ENCODE measurements at regions not wholly inside any gene's neighbourhood (a gene's known extent, or its start where the extent isn't known, plus 50 kb on each side); places are given as distances from the start of the nearest gene placed in this dataset.
"Not testable (repeated sequence)": the region's sequence is repeated elsewhere in the genome, so short reads cannot be mapped to it uniquely, and the experiment has no call there.

DNA sequence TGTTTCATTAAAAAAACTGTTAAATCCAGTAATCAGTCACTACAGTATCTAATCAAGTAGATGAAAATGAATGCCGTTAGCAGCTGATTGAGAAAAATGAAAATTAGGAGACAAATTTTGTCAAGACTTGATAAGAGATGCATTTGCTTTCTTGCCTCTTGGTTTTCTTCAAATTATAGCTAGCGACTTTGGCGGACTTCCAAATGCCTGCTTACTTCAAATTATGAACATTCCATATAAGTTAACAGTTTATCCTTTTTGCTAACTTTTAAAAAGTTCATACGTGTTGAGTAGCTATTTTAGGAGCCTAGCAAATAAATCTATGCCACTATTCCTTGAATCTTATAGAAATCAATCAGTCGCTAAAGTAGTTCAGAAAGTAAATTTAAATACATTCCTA, 58.8 kb downstream of the PPP4R3C start:
- DNase-seq (ENCODE audit: low read depth in 3 of 3), result no peak

DNA sequence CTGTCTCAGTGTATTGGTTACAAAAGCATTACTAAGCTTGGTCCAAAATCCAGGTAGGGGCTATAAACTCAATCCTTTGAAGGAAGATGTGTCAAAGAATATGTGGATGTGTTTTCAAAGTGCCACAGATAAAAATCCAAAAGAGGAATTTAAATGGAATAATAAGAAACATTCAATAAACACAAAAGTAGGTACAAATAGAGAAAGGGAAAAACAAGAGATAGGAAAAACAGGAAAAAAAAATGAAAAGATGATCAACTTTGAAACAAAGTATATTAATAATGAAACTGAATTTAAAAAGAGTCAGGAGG, 64.0 kb downstream of the PPP4R3C start:
- no peak for DNase-seq (ENCODE audit: low read depth in 3 of 3)

GRCh38 chrX:27391623-27392022, 71.5 kb downstream of the PPP4R3C start:
- DNase-seq (ENCODE audit: low read depth in 3 of 3), result no peak

DNA sequence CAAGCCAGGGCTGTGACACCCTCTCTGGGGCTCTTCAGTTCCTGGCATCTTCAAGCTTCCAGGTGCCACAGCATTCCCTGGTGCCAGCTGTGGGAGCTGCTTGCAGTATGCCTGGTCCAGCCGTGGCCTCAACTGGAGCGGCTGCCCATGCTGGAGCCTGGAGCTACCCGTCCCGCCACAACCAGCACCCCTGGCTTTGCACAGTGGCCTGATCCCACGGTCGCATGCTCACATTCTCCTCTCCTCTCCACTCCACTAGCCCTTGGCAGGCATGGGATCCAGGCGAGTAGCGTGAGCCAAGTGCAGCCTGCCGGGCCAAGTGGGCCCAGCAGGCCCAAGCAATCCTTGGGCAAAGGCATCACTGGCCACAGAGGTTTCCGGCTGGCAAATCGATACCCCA, 81.7 kb downstream of the PPP4R3C start:
- DNase-seq (ENCODE audit: low read depth in 3 of 3), result no peak

DNA sequence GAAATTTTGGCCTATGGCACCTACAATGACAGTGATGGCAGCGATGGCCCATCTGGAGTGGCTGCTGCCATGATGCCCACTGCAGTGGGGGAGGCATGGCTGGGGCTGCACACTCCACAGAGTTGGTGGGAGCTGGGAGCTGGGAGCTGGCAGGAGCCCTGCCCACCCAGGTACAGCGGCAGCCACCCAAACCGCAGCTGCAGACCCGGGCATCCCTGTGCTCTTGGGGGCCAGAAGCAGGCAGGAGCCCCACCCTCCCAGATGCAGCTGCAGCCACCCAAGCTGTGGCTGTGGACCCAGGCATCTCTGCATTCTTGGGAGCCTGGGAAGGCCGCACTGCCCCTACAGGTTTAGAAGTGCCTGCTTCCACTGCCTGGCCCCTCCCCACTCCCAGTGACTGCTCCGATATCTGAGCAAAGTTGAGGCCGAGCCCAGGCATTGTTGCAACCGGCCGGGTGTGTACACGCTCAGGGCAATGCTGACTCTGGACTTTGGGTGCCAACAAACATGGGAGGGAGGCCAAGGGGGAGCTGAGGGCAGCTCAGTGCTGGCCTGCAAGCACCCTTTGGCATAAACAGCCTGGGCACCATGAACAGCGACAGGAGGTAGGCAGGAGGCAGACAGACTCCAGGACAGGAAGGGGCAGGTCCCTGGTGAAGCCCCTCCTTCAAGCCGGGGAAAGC, 82.8 kb downstream of the PPP4R3C start:
- DNase-seq (ENCODE audit: low read depth in 3 of 3), result no peak

GRCh38 chrX:27354021-27354420, 109.1 kb downstream of the PPP4R3C start:
- no peak for DNase-seq (ENCODE audit: low read depth in 3 of 3)

GRCh38 chrX:27350476-27350875, 112.7 kb downstream of the PPP4R3C start:
- DNase-seq (ENCODE audit: low read depth in 3 of 3), result no peak

GRCh38 chrX:27336466-27337091, 126.6 kb downstream of the PPP4R3C start:
- peak in 2 of 3 donors; percentile 1 to 24 for DNase-seq (ENCODE audit: low read depth in 3 of 3)

DNA sequence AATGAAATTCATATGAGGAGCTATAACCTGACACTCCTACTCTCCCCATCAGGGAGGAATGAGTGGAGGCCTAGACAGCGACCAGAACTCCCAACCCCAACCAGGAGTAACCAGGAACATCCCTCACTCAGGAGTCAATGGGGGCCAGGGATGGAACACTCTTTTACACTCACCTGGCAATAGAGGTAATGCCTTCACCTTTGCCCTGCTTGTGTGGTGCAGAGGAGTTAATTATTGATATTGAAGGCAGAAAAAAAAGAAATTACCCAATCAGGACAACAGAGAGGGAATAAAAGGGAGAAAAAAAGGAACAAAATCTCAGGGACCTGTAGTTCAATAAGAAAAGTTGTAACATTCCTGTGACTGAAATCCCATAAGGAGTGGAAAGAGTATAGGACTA, 141.5 kb downstream of the PPP4R3C start:
- DNase-seq (ENCODE audit: low read depth in 3 of 3), result no peak

DNA sequence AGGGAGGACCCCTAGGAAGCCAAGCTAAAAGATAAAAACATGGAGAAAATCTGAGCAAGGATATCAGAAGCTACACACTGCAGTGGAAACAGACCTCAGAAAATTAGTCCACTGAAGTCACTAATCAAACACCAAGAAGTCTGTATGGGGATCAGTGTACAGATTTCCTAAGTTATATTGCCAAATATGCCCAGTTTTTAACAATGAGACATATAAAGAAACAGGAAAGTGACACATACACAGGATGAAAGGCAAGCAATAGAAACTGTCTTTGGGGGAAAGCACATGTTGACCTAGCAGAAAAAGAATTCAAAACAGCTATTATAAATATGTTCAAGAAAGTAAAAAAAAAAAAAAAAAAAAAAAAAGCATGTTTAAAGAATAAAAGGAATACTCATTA, 153.7 kb downstream of the PPP4R3C start:
- DNase-seq (ENCODE audit: low read depth in 3 of 3), result no peak

DNA sequence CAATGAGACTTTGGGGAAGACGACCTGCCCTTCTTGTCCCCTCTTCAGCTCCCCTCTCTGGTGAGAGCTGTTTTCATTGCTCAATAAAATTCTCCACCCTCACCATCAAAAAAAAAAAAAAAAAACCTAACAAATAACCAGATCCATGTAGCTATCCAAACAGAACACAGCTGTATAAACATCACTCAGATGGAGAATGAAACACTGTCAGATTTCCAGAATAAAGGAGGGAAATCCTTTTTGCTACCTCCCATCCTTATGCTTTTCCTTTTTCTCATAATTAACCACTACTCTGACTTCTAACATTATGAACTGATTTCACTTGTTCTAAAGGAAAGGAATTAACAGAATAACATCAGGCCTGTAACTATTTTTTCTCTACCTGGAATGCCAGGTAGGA, 155.6 kb downstream of the PPP4R3C start:
- DNase-seq (ENCODE audit: low read depth in 3 of 3), result no peak

GRCh38 chrX:27292552-27292951, 170.6 kb downstream of the PPP4R3C start:
- DNase-seq (ENCODE audit: low read depth in 3 of 3), result not testable (repeated sequence)

DNA sequence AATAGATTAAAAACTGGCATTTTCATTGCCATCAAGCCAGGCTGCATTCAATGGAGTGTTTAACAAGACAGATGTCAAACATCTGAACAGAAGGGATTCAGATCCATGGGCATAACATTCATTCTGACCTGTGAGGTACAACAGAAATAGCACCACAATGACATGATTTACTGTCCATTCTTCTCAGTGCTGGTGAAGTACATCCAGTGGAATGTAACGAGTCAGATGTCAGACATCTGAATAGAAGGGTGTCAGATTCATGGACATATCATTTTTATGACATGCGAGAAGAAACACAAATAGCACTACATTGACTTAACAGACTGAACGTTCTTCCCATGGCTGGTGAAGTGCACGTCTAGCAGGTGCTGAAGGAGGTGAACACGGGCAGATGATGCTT, 186.4 kb downstream of the PPP4R3C start:
- no peak for DNase-seq (ENCODE audit: low read depth in 3 of 3)

DNA sequence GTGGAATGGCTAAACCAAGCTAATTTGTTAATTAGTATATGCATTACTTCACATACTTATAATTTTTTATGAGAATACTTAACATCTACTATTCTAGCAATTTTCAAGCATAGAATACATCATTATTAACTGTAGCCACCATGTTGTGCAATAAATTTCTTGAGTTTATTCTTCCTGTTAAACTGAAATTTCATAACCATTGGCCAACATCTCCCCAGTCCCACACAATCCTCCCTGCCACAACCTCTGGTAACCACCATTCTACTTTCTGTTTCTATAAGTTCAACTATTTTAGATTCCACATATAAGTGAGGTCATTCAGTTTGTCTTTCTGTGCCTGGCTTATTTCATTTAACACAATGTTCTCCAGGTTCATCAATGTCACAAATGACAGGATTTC, 208.5 kb downstream of the PPP4R3C start:
- DNase-seq (ENCODE audit: low read depth in 3 of 3), result no peak

GRCh38 chrX:27251369-27251768, 211.8 kb downstream of the PPP4R3C start:
- DNase-seq (ENCODE audit: low read depth in 3 of 3), result no peak

DNA sequence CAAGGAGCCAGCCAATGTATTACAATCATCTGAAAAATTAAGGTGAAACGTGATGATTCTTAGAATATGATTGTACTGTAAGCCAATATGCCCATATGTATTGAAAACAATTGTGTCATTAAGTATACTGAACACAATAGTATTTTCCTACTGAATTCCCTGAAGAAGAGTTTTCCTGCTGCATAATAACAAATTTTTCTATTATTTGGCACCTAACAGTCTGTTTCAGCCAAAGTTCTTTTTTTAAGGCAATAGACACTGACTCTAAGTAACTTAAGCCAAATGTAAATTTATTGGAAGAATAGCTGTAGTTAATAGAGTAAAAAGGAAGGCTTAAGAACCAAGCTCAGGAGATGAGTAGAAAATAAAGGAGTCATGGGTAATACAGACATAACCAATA, 220.6 kb downstream of the PPP4R3C start:
- DNase-seq (ENCODE audit: low read depth in 3 of 3), result no peak

GRCh38 chrX:27241981-27242380, 221.2 kb downstream of the PPP4R3C start:
- DNase-seq (ENCODE audit: low read depth in 3 of 3), result no peak

GRCh38 chrX:27240042-27240441, 223.1 kb downstream of the PPP4R3C start:
- not testable (repeated sequence) for DNase-seq (ENCODE audit: low read depth in 3 of 3)

DNA sequence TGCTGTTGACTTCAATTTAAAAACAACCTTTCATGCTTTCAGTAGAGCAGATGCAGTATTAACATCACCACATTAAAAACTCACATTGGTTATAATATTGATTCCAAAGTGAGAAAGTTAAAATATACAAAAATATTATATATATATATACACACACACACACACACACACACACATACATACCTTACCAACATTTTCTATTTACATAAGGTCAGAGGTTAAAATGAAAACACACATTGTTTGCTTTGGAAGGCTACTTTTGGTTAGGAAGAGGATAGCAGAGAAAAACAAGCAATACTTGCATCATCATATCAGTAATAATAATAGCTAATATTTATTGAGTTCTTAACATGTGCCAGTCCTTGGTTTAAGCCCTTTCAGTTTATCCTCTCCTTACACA, 226.5 kb downstream of the PPP4R3C start:
- no peak for DNase-seq (ENCODE audit: low read depth in 3 of 3)

DNA sequence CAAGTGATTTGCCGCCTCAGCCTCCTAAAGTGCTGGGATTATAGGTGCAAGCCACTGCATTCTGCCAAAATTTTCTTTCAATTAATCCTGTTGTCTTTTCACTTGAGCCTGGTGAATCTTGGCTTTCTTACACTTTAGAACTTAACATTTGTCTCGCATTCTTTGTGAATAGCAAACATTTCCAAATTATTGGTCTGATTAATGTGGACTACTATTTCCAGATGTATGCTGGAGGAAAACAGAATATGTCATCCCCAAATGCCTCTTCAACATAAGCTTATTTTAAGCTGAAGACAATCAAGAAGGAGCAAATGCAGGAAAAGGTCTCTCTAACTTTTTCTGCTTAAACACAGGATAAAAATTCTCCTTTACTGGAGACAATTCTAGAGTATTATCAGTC, 233.4 kb downstream of the PPP4R3C start:
- no peak for DNase-seq (ENCODE audit: low read depth in 3 of 3)

DNA sequence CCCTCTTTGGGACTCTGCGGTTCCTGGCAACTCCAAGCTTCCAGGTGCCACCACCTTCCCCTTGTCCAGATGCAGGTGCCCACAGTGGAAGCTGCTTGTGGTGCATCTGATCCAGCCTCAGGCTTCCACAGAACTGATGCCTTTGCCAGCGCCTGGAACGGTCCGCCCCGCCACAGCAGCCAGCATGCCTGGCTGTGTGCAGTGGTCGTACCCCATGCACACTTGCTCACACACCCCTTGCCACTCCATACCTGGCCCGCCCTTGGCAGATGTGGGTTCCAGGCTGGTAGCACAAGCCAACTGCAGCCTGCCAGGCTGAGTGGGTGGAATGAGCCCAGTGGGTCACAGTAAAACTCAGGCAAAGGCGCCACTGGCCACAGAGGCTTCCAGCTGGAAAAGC, 240.5 kb downstream of the PPP4R3C start:
- DNase-seq (ENCODE audit: low read depth in 3 of 3), result no peak

DNA sequence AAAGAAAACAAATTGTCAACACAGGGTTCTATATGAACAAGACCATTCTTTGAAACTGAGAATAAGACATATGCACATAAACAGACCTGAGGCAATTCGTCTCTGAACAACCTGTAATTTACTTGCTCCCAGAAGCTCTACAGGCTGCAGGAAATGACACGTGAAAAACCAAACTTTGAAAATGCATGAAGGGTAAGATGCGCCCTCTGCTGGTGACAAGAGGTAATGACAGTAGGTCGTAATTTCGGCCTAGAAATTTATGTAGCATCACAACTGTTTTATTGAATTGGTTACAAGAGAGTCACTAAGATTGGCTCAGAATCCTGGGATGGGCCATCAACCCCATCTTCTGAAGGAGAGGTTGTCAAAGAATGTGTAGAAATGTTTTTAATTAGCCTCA, 276.5 kb downstream of the PPP4R3C start:
- DNase-seq (ENCODE audit: low read depth in 3 of 3), result peak in 2 of 3 donors; percentile 9 to 14

- no peak for DNase-seq (ENCODE audit: low read depth in 3 of 3)
Observed at GRCh38 chrX:27163236-27163635, 299.9 kb downstream of the PPP4R3C start.

GRCh38 chrX:27162496-27162895, 300.6 kb downstream of the PPP4R3C start:
- no peak for DNase-seq (ENCODE audit: low read depth in 3 of 3)
